Panc1 (cell line): ENCODE measurements at regions not wholly inside any gene's neighbourhood (a gene's known extent, or its start where the extent isn't known, plus 50 kb on each side); places are given as distances from the start of the nearest gene placed in this dataset.

Experiments
- CTCF ChIP-seq: fragments of 450-650 bp; IDR thresholded peaks from 2 replicates; pipeline ENCODE4 v1.5.1; 2017; ENCODE audit warnings: mild to moderate bottlenecking
- POLR2AphosphoS5 ChIP-seq: IDR thresholded peaks from 2 replicates; pipeline ENCODE4 v1.6.1; 2012; ENCODE audit warnings: mild to moderate bottlenecking, low read depth, low read length, moderate library complexity
- REST ChIP-seq, 2 experiments: IDR thresholded peaks; 2 replicates each; pipeline ENCODE4 v1.6.1; 2011 to 2012; ENCODE audit warnings: low read depth in 2 of 2, control low read depth in 1 of 2, low read length in 1 of 2, mild to moderate bottlenecking in 1 of 2, moderate library complexity in 1 of 2; ENCODE audit not compliant: insufficient read depth in 1 of 2

- no peak for TF ChIP-seq CTCF
- no peak for TF ChIP-seq REST (IDR thresholded peaks at IDR 0.05; ENCODE audit: insufficient read depth in 1 of 2, low read depth in 2 of 2, low read length in 1 of 2)
- peak; percentile 45; the same call in 1 of the 2 replicates for TF ChIP-seq POLR2AphosphoS5
Measured at GRCh38 chr14:23829736-23830471, 123.7 kb upstream of the DHRS4 start.
